ENCODE measurements at regions not wholly inside any gene's neighbourhood (a gene's known extent, or its start where the extent isn't known, plus 50 kb on each side); places are given as distances from the start of the nearest gene placed in this dataset.

GRCh38 chr14:100638211-100638855, 51.1 kb upstream of the BEGAIN start:
- Histone ChIP-seq H3K9me3 (ENCODE audit: control insufficient read depth, insufficient read depth, low read length) (no peaks in the 10 kb centered on the region), H3K36me3 (ENCODE audit: insufficient read depth, low read length) (no peaks in the 10 kb centered on the region), H3K4me1 (ENCODE audit: insufficient read depth, low read length) (no peaks in the 10 kb centered on the region), H3K9ac (ENCODE audit: low read depth, low read length) (no peak overlapping the region)

GRCh38 chr14:100639280-100639679, 52.1 kb upstream of the BEGAIN start:
- no peaks in the 10 kb centered on the region for H3K36me3 ChIP-seq (ENCODE audit: insufficient read depth, low read length)
- H3K9ac ChIP-seq (ENCODE audit: low read depth, low read length), result no peak overlapping the region
- no peaks in the 10 kb centered on the region for H3K9me3 ChIP-seq (ENCODE audit: control insufficient read depth, insufficient read depth, low read length)
- H3K4me1 ChIP-seq (ENCODE audit: insufficient read depth, low read length), result no peaks in the 10 kb centered on the region

GRCh38 chr14:100640471-100641273, 53.5 kb upstream of the BEGAIN start:
- Histone ChIP-seq H3K36me3 (ENCODE audit: insufficient read depth, low read length) (no peaks in the 10 kb centered on the region), H3K4me1 (ENCODE audit: insufficient read depth, low read length) (peaks cover 7% of the 10 kb centered on the region), H3K9ac (ENCODE audit: low read depth, low read length) (no peak overlapping the region), H3K9me3 (ENCODE audit: control insufficient read depth, insufficient read depth, low read length) (no peaks in the 10 kb centered on the region)

- Histone ChIP-seq H3K4me1 (ENCODE audit: insufficient read depth, low read length) (peaks cover 7% of the 10 kb centered on the region), H3K9me3 (ENCODE audit: control insufficient read depth, insufficient read depth, low read length) (no peaks in the 10 kb centered on the region), H3K9ac (ENCODE audit: low read depth, low read length) (no peak overlapping the region), H3K36me3 (ENCODE audit: insufficient read depth, low read length) (no peaks in the 10 kb centered on the region)
Measured at GRCh38 chr14:100641274-100641860, 54.1 kb upstream of the BEGAIN start.

GRCh38 chr14:100643426-100643825, 56.2 kb upstream of the BEGAIN start:
- Histone ChIP-seq H3K36me3 (ENCODE audit: insufficient read depth, low read length) (no peaks in the 10 kb centered on the region), H3K9me3 (ENCODE audit: control insufficient read depth, insufficient read depth, low read length) (no peaks in the 10 kb centered on the region), H3K4me1 (ENCODE audit: insufficient read depth, low read length) (peaks cover 7% of the 10 kb centered on the region), H3K9ac (ENCODE audit: low read depth, low read length) (no peak overlapping the region)

GRCh38 chr14:100644383-100644782, 57.2 kb upstream of the BEGAIN start:
- no peaks in the 10 kb centered on the region for H3K9me3 ChIP-seq (ENCODE audit: control insufficient read depth, insufficient read depth, low read length)
- peaks cover 7% of the 10 kb centered on the region for H3K4me1 ChIP-seq (ENCODE audit: insufficient read depth, low read length)
- H3K36me3 ChIP-seq (ENCODE audit: insufficient read depth, low read length), result no peaks in the 10 kb centered on the region
- no peak overlapping the region for H3K9ac ChIP-seq (ENCODE audit: low read depth, low read length)

- Histone ChIP-seq H3K36me3 (ENCODE audit: insufficient read depth, low read length) (no peaks in the 10 kb centered on the region), H3K9me3 (ENCODE audit: control insufficient read depth, insufficient read depth, low read length) (no peaks in the 10 kb centered on the region), H3K9ac (ENCODE audit: low read depth, low read length) (no peak overlapping the region)
Measured at GRCh38 chr14:100644784-100645183, 57.6 kb upstream of the BEGAIN start.

GRCh38 chr14:100645196-100645981, 58.2 kb upstream of the BEGAIN start:
- H3K36me3 ChIP-seq (ENCODE audit: insufficient read depth, low read length), result no peaks in the 10 kb centered on the region
- no peak overlapping the region for H3K9ac ChIP-seq (ENCODE audit: low read depth, low read length)
- no peaks in the 10 kb centered on the region for H3K9me3 ChIP-seq (ENCODE audit: control insufficient read depth, insufficient read depth, low read length)
- peaks cover 7% of the 10 kb centered on the region for H3K4me1 ChIP-seq (ENCODE audit: insufficient read depth, low read length)

More at GRCh38 chr14:100644784-100645183, 57.6 kb upstream of the BEGAIN start:
- H3K4me1 ChIP-seq (ENCODE audit: insufficient read depth, low read length), result peaks cover 7% of the 10 kb centered on the region

GRCh38 chr14:100645982-100646314, 58.7 kb upstream of the BEGAIN start:
- Histone ChIP-seq H3K9me3 (ENCODE audit: control insufficient read depth, insufficient read depth, low read length) (no peaks in the 10 kb centered on the region), H3K36me3 (ENCODE audit: insufficient read depth, low read length) (no peaks in the 10 kb centered on the region), H3K4me1 (ENCODE audit: insufficient read depth, low read length) (peaks cover 7% of the 10 kb centered on the region), H3K9ac (ENCODE audit: low read depth, low read length) (no peak overlapping the region)

- no peaks in the 10 kb centered on the region for H3K36me3 ChIP-seq (ENCODE audit: insufficient read depth, low read length)
- H3K4me1 ChIP-seq (ENCODE audit: insufficient read depth, low read length), result peaks cover 7% of the 10 kb centered on the region
- no peaks in the 10 kb centered on the region for H3K9me3 ChIP-seq (ENCODE audit: control insufficient read depth, insufficient read depth, low read length)
- H3K9ac ChIP-seq (ENCODE audit: low read depth, low read length), result no peak overlapping the region
Measured at GRCh38 chr14:100648474-100649172, 61.4 kb upstream of the BEGAIN start.

GRCh38 chr14:100649173-100649519, 61.9 kb upstream of the BEGAIN start:
- H3K4me1 ChIP-seq (ENCODE audit: insufficient read depth, low read length), result peaks cover 7% of the 10 kb centered on the region
- no peaks in the 10 kb centered on the region for H3K9me3 ChIP-seq (ENCODE audit: control insufficient read depth, insufficient read depth, low read length)
- no peaks in the 10 kb centered on the region for H3K36me3 ChIP-seq (ENCODE audit: insufficient read depth, low read length)

GRCh38 chr14:100651999-100652508, 64.8 kb upstream of the BEGAIN start:
- H3K36me3 ChIP-seq (ENCODE audit: insufficient read depth, low read length), result no peaks in the 10 kb centered on the region
- no peaks in the 10 kb centered on the region; the same call in 1 of the 2 replicates for H3K4me1 ChIP-seq (ENCODE audit: insufficient read depth, low read length)
- no peak overlapping the region for H3K9ac ChIP-seq (ENCODE audit: low read depth, low read length)
- H3K9me3 ChIP-seq (ENCODE audit: control insufficient read depth, insufficient read depth, low read length), result no peaks in the 10 kb centered on the region

More at GRCh38 chr14:100649173-100649519, 61.9 kb upstream of the BEGAIN start:
- no peak overlapping the region for H3K9ac ChIP-seq (ENCODE audit: low read depth, low read length)

- Histone ChIP-seq H3K9me3 (ENCODE audit: control insufficient read depth, insufficient read depth, low read length) (no peaks in the 10 kb centered on the region), H3K36me3 (ENCODE audit: insufficient read depth, low read length) (no peaks in the 10 kb centered on the region), H3K9ac (ENCODE audit: low read depth, low read length) (no peak overlapping the region), H3K4me1 (ENCODE audit: insufficient read depth, low read length) (no peaks in the 10 kb centered on the region; the same call in none of the 2 replicates)
Measured at GRCh38 chr14:100652744-100653143, 65.5 kb upstream of the BEGAIN start.

GRCh38 chr14:100653409-100653808, 66.2 kb upstream of the BEGAIN start:
- Histone ChIP-seq H3K9me3 (ENCODE audit: control insufficient read depth, insufficient read depth, low read length) (no peaks in the 10 kb centered on the region), H3K4me1 (ENCODE audit: insufficient read depth, low read length) (peaks cover 2% of the 10 kb centered on the region), H3K9ac (ENCODE audit: low read depth, low read length) (no peak overlapping the region), H3K36me3 (ENCODE audit: insufficient read depth, low read length) (no peaks in the 10 kb centered on the region)
